ENCODE measurements at regions not wholly inside any gene's neighbourhood (a gene's known extent, or its start where the extent isn't known, plus 50 kb on each side); places are given as distances from the start of the nearest gene placed in this dataset.
"Not testable (repeated sequence)": the region's sequence is repeated elsewhere in the genome, so short reads cannot be mapped to it uniquely, and the experiment has no call there.

- peak overlapping the region; percentile 61 for H3K27ac Mint-ChIP-seq
- H3K27me3 Mint-ChIP-seq (ENCODE audit: low read depth), result no peaks in the 10 kb centered on the region
- peaks cover 7% of the 10 kb centered on the region for H3K9me3 Mint-ChIP-seq
- H3K4me3 Mint-ChIP-seq, result no peak overlapping the region
- TF ChIP-seq CTCF (IDR thresholded peaks at IDR 0.05; ENCODE audit: unreplicated experiment), result no peak
- no peak for DNase-seq (ENCODE audit: low spot score in 2 of 2, unreplicated experiment in 2 of 2)
- H3K4me1 Mint-ChIP-seq, result peaks cover 25% of the 10 kb centered on the region
- H3K36me3 Mint-ChIP-seq, result no peaks in the 10 kb centered on the region
These were observed 149.1 kb upstream of the HMGA2 start for GRCh38 chr12:65675141-65675621.

GRCh38 chr12:65678172-65678571 lies 146.1 kb upstream of the HMGA2 start:
- DNase-seq (ENCODE audit: low spot score in 2 of 2, unreplicated experiment in 2 of 2); H3K36me3 Mint-ChIP-seq; H3K27ac Mint-ChIP-seq; H3K4me3 Mint-ChIP-seq; H3K27me3 Mint-ChIP-seq (ENCODE audit: low read depth); H3K9me3 Mint-ChIP-seq: not testable (repeated sequence)
- H3K4me1 Mint-ChIP-seq, result peaks cover 24% of the 10 kb centered on the region

- Mint-ChIP-seq H3K4me1 (peaks cover 5% of the 10 kb centered on the region), H3K9me3 (peaks cover 7% of the 10 kb centered on the region), H3K27ac (no peak overlapping the region), H3K4me3 (no peak overlapping the region), H3K36me3 (no peaks in the 10 kb centered on the region), H3K27me3 (ENCODE audit: low read depth) (no peaks in the 10 kb centered on the region)
- no peak for DNase-seq (ENCODE audit: low spot score in 2 of 2, unreplicated experiment in 2 of 2)
- TF ChIP-seq CTCF (IDR thresholded peaks at IDR 0.05; ENCODE audit: unreplicated experiment), result no peak
These were observed 143.1 kb upstream of the HMGA2 start for GRCh38 chr12:65681226-65681625.

GRCh38 chr12:65682112-65682511 lies 142.2 kb upstream of the HMGA2 start:
- Mint-ChIP-seq H3K4me1 (peaks cover 5% of the 10 kb centered on the region), H3K27me3 (ENCODE audit: low read depth) (no peaks in the 10 kb centered on the region), H3K36me3 (no peaks in the 10 kb centered on the region), H3K9me3 (peaks cover 14% of the 10 kb centered on the region), H3K4me3 (no peak overlapping the region), H3K27ac (peak overlapping the region; percentile 2)
- TF ChIP-seq CTCF (IDR thresholded peaks at IDR 0.05; ENCODE audit: unreplicated experiment), result no peak
- DNase-seq (ENCODE audit: low spot score in 2 of 2, unreplicated experiment in 2 of 2), result no peak

- no peaks in the 10 kb centered on the region for H3K36me3 Mint-ChIP-seq
- H3K4me1 Mint-ChIP-seq, result peaks cover 5% of the 10 kb centered on the region
- TF ChIP-seq CTCF (IDR thresholded peaks at IDR 0.05; ENCODE audit: unreplicated experiment), result no peak
- peaks cover 17% of the 10 kb centered on the region for H3K9me3 Mint-ChIP-seq
- no peaks in the 10 kb centered on the region for H3K27me3 Mint-ChIP-seq (ENCODE audit: low read depth)
- no peak for DNase-seq (ENCODE audit: low spot score in 2 of 2, unreplicated experiment in 2 of 2)
- no peak overlapping the region for H3K4me3 Mint-ChIP-seq
- no peak overlapping the region for H3K27ac Mint-ChIP-seq
These were observed 139.4 kb upstream of the HMGA2 start for GRCh38 chr12:65684906-65685305.

- Mint-ChIP-seq H3K9me3 (peaks cover 23% of the 10 kb centered on the region), H3K27ac (no peak overlapping the region), H3K4me1 (peaks cover 5% of the 10 kb centered on the region), H3K4me3 (no peak overlapping the region), H3K36me3 (no peaks in the 10 kb centered on the region), H3K27me3 (ENCODE audit: low read depth) (no peaks in the 10 kb centered on the region)
- no peak for DNase-seq (ENCODE audit: low spot score in 2 of 2, unreplicated experiment in 2 of 2)
- no peak for TF ChIP-seq CTCF (IDR thresholded peaks at IDR 0.05; ENCODE audit: unreplicated experiment)
These were observed 138.8 kb upstream of the HMGA2 start for GRCh38 chr12:65685514-65685913.

All from mesothelial cell of epicardium (in vitro differentiated cells).